GM12864 (cell line): ENCODE measurements at regions not wholly inside any gene's neighbourhood (a gene's known extent, or its start where the extent isn't known, plus 50 kb on each side); places are given as distances from the start of the nearest gene placed in this dataset.

ENCODE experiments used
- DNase-seq: peaks from one replicate; pipeline ENCODE4 v3.0.0-alpha.2; 2011; ENCODE audit warnings: low read depth
- H3K4me3 ChIP-seq: 2 replicates; pipeline ENCODE4 v1.5.1; 2011; ENCODE audit warnings: mild to moderate bottlenecking, low read depth, low read length, control low read depth
- TF ChIP-seq, protein P1 (sequence below): IDR thresholded peaks from 2 replicates; pipeline ENCODE4 v1.5.1; 2011; ENCODE audit warnings: low read depth, mild to moderate bottlenecking, moderate library complexity, low read length, control low read depth, inconsistent platforms; ENCODE audit errors: missing control alignments

DNA sequence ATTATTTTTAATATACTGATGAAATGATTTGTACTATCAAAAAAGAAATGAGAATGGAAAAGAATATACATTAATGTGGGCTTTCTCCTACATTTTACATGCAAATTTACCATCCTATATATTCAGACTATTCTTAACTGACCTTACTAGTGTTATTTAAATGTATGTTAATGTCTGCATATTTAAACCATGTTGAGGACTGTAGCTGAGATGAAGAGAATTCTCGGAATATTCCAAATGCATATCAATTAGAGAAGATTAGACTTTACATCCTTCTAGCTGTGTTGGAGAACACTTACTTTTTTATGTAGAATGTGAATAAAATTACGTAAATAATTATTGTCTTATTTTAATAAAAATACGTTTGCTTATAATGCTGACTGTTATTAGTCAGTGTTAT, 990.1 kb upstream of the LRFN5 start:
- H3K4me3 ChIP-seq: no peak overlapping the region
- no peak for DNase-seq
- TF ChIP-seq, protein P1, sequence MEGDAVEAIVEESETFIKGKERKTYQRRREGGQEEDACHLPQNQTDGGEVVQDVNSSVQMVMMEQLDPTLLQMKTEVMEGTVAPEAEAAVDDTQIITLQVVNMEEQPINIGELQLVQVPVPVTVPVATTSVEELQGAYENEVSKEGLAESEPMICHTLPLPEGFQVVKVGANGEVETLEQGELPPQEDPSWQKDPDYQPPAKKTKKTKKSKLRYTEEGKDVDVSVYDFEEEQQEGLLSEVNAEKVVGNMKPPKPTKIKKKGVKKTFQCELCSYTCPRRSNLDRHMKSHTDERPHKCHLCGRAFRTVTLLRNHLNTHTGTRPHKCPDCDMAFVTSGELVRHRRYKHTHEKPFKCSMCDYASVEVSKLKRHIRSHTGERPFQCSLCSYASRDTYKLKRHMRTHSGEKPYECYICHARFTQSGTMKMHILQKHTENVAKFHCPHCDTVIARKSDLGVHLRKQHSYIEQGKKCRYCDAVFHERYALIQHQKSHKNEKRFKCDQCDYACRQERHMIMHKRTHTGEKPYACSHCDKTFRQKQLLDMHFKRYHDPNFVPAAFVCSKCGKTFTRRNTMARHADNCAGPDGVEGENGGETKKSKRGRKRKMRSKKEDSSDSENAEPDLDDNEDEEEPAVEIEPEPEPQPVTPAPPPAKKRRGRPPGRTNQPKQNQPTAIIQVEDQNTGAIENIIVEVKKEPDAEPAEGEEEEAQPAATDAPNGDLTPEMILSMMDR: no peak

DNA sequence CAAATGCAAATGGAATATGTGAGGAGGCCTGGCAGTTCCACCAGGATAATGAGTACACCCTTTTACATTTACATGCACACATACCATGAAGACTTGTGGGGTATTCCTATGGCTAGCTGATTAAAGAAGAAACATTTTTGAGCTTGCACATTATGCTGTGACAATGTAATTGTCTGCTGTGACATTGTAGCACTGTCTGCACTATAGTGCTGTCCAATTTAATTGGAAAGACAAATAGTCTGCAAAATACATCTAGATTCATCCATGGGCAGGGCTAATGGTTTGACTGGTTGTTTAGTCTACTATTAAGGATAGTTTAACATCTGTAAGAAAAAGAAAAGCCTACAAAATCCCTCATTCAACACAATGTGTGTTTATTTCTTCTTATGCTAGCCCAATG, 1005.6 kb upstream of the LRFN5 start:
- TF ChIP-seq, protein P1: no peak
- no peak overlapping the region for H3K4me3 ChIP-seq
- DNase-seq: no peak

DNA sequence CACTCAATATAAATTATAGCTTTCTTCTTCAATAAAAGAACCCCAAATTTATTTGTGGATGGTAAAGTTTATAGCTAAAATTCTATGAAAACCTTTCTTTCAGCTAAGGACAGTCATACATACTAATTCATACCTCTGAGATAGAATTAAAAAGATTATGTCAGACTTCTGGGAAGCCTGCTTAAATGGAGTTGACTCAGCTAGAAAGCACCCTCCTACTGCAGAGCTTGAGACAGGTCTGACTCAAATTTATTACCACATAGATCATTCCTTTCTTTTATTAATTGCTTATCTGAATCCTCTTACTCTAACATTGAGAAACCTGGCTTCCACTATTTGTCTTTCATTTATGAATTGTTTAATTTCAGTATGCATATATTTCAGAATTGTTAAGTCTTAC, 1007.0 kb upstream of the LRFN5 start:
- no peak for DNase-seq
- no peak overlapping the region for H3K4me3 ChIP-seq
- TF ChIP-seq, protein P1: no peak

DNA sequence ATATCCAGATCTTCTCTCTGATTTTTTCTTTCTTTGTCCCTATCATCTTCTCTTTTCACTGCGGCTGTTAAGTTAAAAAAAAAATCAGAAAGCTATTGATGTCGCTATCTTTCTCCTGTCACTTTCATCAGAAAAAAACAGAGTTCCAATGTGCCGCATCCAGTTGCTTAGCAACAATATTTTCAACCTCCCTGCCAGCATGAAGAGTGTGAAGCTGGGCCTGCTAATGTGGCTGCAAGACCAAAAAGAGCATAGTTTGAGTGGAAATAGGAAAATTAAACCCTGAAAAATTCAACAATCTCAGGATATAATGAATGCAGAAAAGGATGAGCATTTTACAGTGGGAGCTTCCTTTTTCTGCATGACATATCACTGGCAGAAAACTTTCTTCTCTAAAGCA, 1025.4 kb upstream of the LRFN5 start:
- TF ChIP-seq, protein P1: no peak

DNA sequence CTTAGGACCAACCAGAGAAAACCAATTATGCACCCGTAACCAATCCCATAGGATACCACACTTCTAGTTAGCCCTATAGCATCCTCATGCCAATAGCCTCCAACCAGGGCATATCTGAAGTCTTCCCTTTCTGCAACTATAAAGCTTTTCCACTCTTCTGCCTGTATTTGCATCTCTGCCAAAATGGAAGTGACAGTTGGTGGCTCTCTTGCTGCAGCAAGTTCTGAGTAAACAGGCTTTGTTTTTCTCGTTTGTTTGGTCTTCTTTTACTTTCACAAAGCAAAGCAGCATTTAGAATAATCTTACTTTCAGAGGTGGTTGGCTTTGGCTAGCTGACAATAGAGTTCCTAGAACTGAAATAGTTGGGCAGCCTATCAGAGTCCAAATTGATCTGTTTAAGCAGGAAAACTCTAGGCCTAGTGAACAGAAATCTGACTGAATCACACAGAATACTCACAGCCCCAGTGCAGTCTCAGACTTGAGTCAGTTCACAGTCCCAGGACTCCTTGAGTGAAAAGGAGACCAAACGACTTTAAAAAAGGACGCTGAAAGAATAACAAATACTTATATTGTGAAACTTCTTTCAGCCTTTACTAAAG, 1029.7 kb upstream of the LRFN5 start:
- TF ChIP-seq, protein P1: no peak
- no peak for DNase-seq
- H3K4me3 ChIP-seq: no peak overlapping the region

More for the DNA sequence above, 1025.4 kb upstream of the LRFN5 start:
- H3K4me3 ChIP-seq: no peak overlapping the region
- no peak for DNase-seq

DNA sequence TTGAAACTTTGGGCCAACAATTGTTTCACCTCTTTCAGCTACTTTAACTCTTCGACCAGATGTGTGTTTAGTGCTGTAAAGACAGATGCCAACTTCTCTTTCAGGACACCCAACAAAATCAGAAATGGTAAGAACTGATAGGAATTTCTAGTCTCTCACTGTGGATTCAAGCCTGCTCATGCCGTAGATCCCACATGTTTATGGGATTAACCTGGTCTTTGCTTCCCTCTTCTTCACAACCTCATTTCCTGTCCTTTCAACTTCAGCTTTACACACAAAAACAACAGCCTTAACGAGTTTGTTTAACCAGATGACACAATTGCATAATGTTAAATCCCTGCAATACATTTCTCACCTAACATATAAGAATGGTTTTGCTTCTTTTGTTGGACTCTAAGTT, 1031.9 kb upstream of the LRFN5 start:
- no peak overlapping the region for H3K4me3 ChIP-seq
- TF ChIP-seq, protein P1: no peak
- no peak for DNase-seq

DNA sequence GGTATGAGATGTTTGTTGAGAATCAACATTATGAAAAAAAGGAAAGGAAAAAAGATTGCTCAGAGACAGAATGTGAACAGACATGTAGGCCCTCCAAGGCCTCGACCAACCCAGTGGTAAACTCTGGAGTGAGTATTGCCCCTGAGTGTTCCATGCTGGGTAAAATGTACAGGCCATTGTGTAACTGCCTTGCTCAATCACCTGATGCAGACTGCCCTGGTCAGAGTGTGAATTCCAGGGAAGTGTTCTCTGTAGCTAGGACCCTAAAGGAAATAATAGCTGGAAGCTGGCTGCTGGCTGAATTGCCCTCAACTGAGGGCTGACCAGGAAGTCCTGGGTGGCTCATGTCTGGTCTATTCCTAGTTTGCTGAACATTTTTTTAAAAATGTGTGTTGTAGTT, 1081.4 kb upstream of the LRFN5 start:
- no peak overlapping the region for H3K4me3 ChIP-seq
- no peak for DNase-seq
- TF ChIP-seq, protein P1: no peak
